Adrenal gland (tissue), 9 donors: ENCODE measurements at regions not wholly inside any gene's neighbourhood (a gene's known extent, or its start where the extent isn't known, plus 50 kb on each side); places are given as distances from the start of the nearest gene placed in this dataset.

Experiments used
- DNase-seq, 7 donors: peaks; one replicate each; pipeline ENCODE4 v3.0.0-alpha.2; 2019 to 2020
- H3K27ac ChIP-seq, 5 donors: fragments of 200-600 bp; sonication (generic) in 4 of 5; 1 replicate in 3 of 5; 2 replicates in 2 of 5; pipeline versions ENCODE4 v1.5.1 to v1.8.0; 2016 to 2020; ENCODE audit warnings: mild to moderate bottlenecking in 1 of 5
- H3K27me3 ChIP-seq: fragments of 200-600 bp; 2 replicates; pipeline ENCODE4 v1.8.0; 2021
- H3K36me3 ChIP-seq, 2 donors: fragments of 200-600 bp; replicated peaks in 1 of 2; 1 replicate in 1 of 2; 2 replicates in 1 of 2; pipeline versions ENCODE4 v1.5.1 to v1.8.0; 2018 to 2022
- H3K4me1 ChIP-seq, 2 donors: fragments of 200-600 bp; replicated peaks in 1 of 2; 1 replicate in 1 of 2; 2 replicates in 1 of 2; pipeline versions ENCODE4 v1.5.1 to v1.8.0; 2018 to 2021
- H3K4me3 ChIP-seq, 4 donors: fragments of 200-600 bp; sonication (generic) in 3 of 4; one replicate each; pipeline ENCODE4 v1.5.1; 2016 to 2018
- H3K9me3 ChIP-seq, 3 donors: fragments of 200-600 bp; sonication (generic) in 1 of 3; replicated peaks in 1 of 3; 1 replicate in 2 of 3; 2 replicates in 1 of 3; pipeline versions ENCODE4 v1.5.1 to v1.8.0; 2016 to 2021
- CTCF ChIP-seq, 6 experiments: fragments of 450-650 bp in 4 of 6; fragments of 200-600 bp in 2 of 6; sonication (generic) in 1 of 6; IDR thresholded peaks; 1 replicate in 5 of 6; 2 replicates in 1 of 6; pipeline versions ENCODE4 v1.5.1 to v1.8.0; 2016 to 2021; ENCODE audit warnings: antibody characterized with exemption in 6 of 6, mild to moderate bottlenecking in 2 of 6, moderate library complexity in 1 of 6
- POLR2A ChIP-seq, 2 donors: fragments of 450-650 bp; IDR thresholded peaks; one replicate each; pipeline ENCODE4 v1.6.1; 2017; ENCODE audit warnings: antibody characterized with exemption in 2 of 2, mild to moderate bottlenecking in 2 of 2, moderate library complexity in 1 of 2
- WGBS, 4 donors: extraction: QIAGEN DNeasy Blood & Tissue Kit in 2 of 4; methylation state at CpG; one replicate each; pipeline versions ENCODE4 v1.1.5 to v1.1.7; 2013 to 2017; 5-methylcytosine and 5-hydroxymethylcytosine counted together
- intact Hi-C, 2 donors: fragments of 100-400 bp; cut with DNase I; formaldehyde crosslinking; loops; one replicate each; pipeline versions ENCODE4 v1.14.1 to v1.15.0; 2022 to 2023
- donor health status: healthy with polysubstance abuse.
- donor health status: Bipolar disorder and iron deficiency.
- donor health status: DM: yes; HTN: yes; CAD: no.
- donor health status: DM: no; HTN: no; CAD: no.
- donor health status: DM: no; HTN: no; CAD: no.

DNA sequence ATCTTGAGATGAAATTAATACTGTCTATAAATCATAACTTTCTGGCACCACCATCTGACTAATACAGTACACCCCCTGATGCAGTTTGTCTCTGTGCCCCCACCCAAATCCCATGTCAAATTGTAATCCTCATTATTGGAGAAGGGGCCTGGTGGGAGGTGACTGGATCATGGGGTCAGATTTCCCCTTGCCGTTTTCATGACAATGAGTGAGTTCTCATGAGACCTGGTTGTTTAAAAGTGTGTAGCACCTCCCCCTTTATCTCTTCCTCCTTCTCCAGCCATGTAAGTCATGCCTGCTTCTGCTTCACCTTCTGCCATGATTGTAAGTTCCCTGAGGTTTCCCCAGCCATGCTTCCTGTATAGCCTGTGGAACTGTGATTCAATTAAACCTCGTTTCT, 78.7 kb upstream of the CDH6 start:
- H3K27ac ChIP-seq: no peak overlapping the region
- H3K9me3 ChIP-seq: no peaks in the 10 kb centered on the region
- H3K27me3 ChIP-seq: no peaks in the 10 kb centered on the region
- no peak for DNase-seq
- no peaks in the 10 kb centered on the region for H3K36me3 ChIP-seq
- TF ChIP-seq POLR2A (IDR thresholded peaks at IDR 0.05) (no peak), CTCF (IDR thresholded peaks at IDR 0.05) (no peak)
- 36 to 55% (median 49%) methylated on average over 2 of the region's 2 CpGs for WGBS, 4 donors
- intact Hi-C loops: no loop called here
- no peaks in the 10 kb centered on the region for H3K4me1 ChIP-seq
- H3K4me3 ChIP-seq: no peak overlapping the region

GRCh38 chr5:31113666-31114350, 79.7 kb upstream of the CDH6 start:
- intact Hi-C loops: no loop called here

GRCh38 chr5:31113101-31113500, 80.4 kb upstream of the CDH6 start:
- Histone ChIP-seq H3K27me3 (no peaks in the 10 kb centered on the region), H3K36me3 (no peaks in the 10 kb centered on the region), H3K4me1 (no peaks in the 10 kb centered on the region), H3K4me3 (no peak overlapping the region), H3K27ac (no peak overlapping the region), H3K9me3 (no peaks in the 10 kb centered on the region)
- DNase-seq: no peak
- intact Hi-C loops: no loop called here
- WGBS, 4 donors: 45 to 53% (median 50%) methylated on average over 3 of the region's 3 CpGs
- no peak for TF ChIP-seq POLR2A (IDR thresholded peaks at IDR 0.05)
- TF ChIP-seq CTCF (IDR thresholded peaks at IDR 0.05): no peak

More at GRCh38 chr5:31113666-31114350, 79.7 kb upstream of the CDH6 start:
- H3K27ac ChIP-seq: no peak overlapping the region
- H3K36me3 ChIP-seq: no peaks in the 10 kb centered on the region
- H3K27me3 ChIP-seq: no peaks in the 10 kb centered on the region
- no peaks in the 10 kb centered on the region for H3K9me3 ChIP-seq
- WGBS, 4 donors: 56 to 71% (median 64%) methylated on average over 1 of the region's 1 CpG
- TF ChIP-seq POLR2A (IDR thresholded peaks at IDR 0.05) (no peak), CTCF (IDR thresholded peaks at IDR 0.05) (no peak)
- no peak overlapping the region for H3K4me3 ChIP-seq
- no peaks in the 10 kb centered on the region for H3K4me1 ChIP-seq
- DNase-seq: no peak

- TF ChIP-seq POLR2A (IDR thresholded peaks at IDR 0.05): no peak
- no peak for TF ChIP-seq CTCF (IDR thresholded peaks at IDR 0.05)
- Histone ChIP-seq H3K4me3 (no peak overlapping the region), H3K27me3 (no peaks in the 10 kb centered on the region), H3K4me1 (no peaks in the 10 kb centered on the region), H3K36me3 (no peaks in the 10 kb centered on the region), H3K9me3 (no peaks in the 10 kb centered on the region), H3K27ac (no peak overlapping the region)
- WGBS, 4 donors: 2 to 15% (median 11%) methylated on average over 2 of the region's 2 CpGs
- intact Hi-C loops: no loop called here
- no peak for DNase-seq
These were observed 86.4 kb upstream of the CDH6 start for GRCh38 chr5:31107091-31107518.
